ENCODE measurements at regions not wholly inside any gene's neighbourhood (a gene's known extent, or its start where the extent isn't known, plus 50 kb on each side); places are given as distances from the start of the nearest gene placed in this dataset.

GRCh38 chr4:119695216-119695615 lies 66.6 kb upstream of the PDE5A start:
- DNase-seq = no peak

- no peak for DNase-seq
Measured at GRCh38 chr4:119693126-119693525, 64.5 kb upstream of the PDE5A start.

GRCh38 chr4:119692001-119692400 lies 63.4 kb upstream of the PDE5A start:
- DNase-seq = no peak

GRCh38 chr4:119690871-119691270 lies 62.3 kb upstream of the PDE5A start:
- DNase-seq = no peak

- no peak for DNase-seq
Measured at GRCh38 chr4:119688446-119688845, 59.8 kb upstream of the PDE5A start.

- DNase-seq = no peak
Measured at GRCh38 chr4:119684463-119684862, 55.9 kb upstream of the PDE5A start.

GRCh38 chr4:119683518-119683917 lies 54.9 kb upstream of the PDE5A start:
- DNase-seq = no peak

GRCh38 chr4:119682099-119682498 lies 53.5 kb upstream of the PDE5A start:
- no peak for DNase-seq

GRCh38 chr4:119679251-119679650 lies 50.6 kb upstream of the PDE5A start:
- no peak for DNase-seq

- no peak for DNase-seq
Measured at GRCh38 chr4:119678761-119679160, 50.2 kb upstream of the PDE5A start.
